ENCODE measurements at regions not wholly inside any gene's neighbourhood (a gene's known extent, or its start where the extent isn't known, plus 50 kb on each side); places are given as distances from the start of the nearest gene placed in this dataset.

- TF ChIP-seq CTCF (IDR thresholded peaks at IDR 0.05; ENCODE audit: insufficient read depth, low read length) (no peak), POLR2AphosphoS5 (IDR thresholded peaks at IDR 0.05; ENCODE audit: low read depth) (no peak)
Measured at GRCh38 chr13:83167203-83167602, 715.1 kb downstream of the SLITRK1 start.

Data from HL-60 (cell line).